ENCODE measurements at regions not wholly inside any gene's neighbourhood (a gene's known extent, or its start where the extent isn't known, plus 50 kb on each side); places are given as distances from the start of the nearest gene placed in this dataset.

- in situ Hi-C loops (cut with MboI) = no loop called here
- Histone ChIP-seq H3K9ac (no peak overlapping the region), H3K27ac (no peak overlapping the region), H3K4me3 (no peak overlapping the region), H3K9me3 (ENCODE audit: low read depth) (no peaks in the 10 kb centered on the region), H3K36me3 (ENCODE audit: low read depth) (no peaks in the 10 kb centered on the region), H3K9me2 (ENCODE audit: insufficient read depth) (no peaks in the 10 kb centered on the region), H3K4me2 (ENCODE audit: unreplicated experiment) (no peak overlapping the region), H3F3A (ENCODE audit: insufficient read depth) (no peaks in the 10 kb centered on the region), H2AFZ (no peak overlapping the region), H3K79me2 (ENCODE audit: insufficient read depth) (no peaks in the 10 kb centered on the region), H3K27me3 (replicated peaks; ENCODE audit: insufficient read depth) (no peaks in the 10 kb centered on the region), H3K4me1 (ENCODE audit: insufficient read depth) (no peaks in the 10 kb centered on the region), H4K20me1 (ENCODE audit: insufficient read depth) (no peaks in the 10 kb centered on the region)
- 61 to 62% methylated on average over 30 to 31 of the region's 31 CpGs for WGBS, 2 experiments (ENCODE audit: low coverage in 1 of 2, low lambda C conversion rate in 2 of 2, missing lambda C conversion rate in 2 of 2)
- no peak for DNase-seq
- TF ChIP-seq EZH2phosphoT487 (IDR thresholded peaks at IDR 0.05; ENCODE audit: insufficient read depth, low read depth) (no peak), EZH2 (IDR thresholded peaks at IDR 0.05; ENCODE audit: insufficient read depth, poor library complexity, severe bottlenecking) (no peak)
These were observed 586.4 kb downstream of the BRD1 start for GRCh38 chr22:49241174-49241851.

GRCh38 chr22:49240472-49240871, 587.2 kb downstream of the BRD1 start:
- TF ChIP-seq EZH2 (IDR thresholded peaks at IDR 0.05; ENCODE audit: insufficient read depth, poor library complexity, severe bottlenecking) (no peak), EZH2phosphoT487 (IDR thresholded peaks at IDR 0.05; ENCODE audit: insufficient read depth, low read depth) (no peak)
- Histone ChIP-seq H3K9ac (no peak overlapping the region), H3K27ac (no peak overlapping the region), H3K4me3 (no peak overlapping the region), H2AFZ (no peak overlapping the region), H3K4me2 (ENCODE audit: unreplicated experiment) (no peak overlapping the region), H3K79me2 (ENCODE audit: insufficient read depth) (no peaks in the 10 kb centered on the region), H3K36me3 (ENCODE audit: low read depth) (no peaks in the 10 kb centered on the region), H3K9me2 (ENCODE audit: insufficient read depth) (no peaks in the 10 kb centered on the region), H3K4me1 (ENCODE audit: insufficient read depth) (no peaks in the 10 kb centered on the region), H4K20me1 (ENCODE audit: insufficient read depth) (no peaks in the 10 kb centered on the region), H3K27me3 (replicated peaks; ENCODE audit: insufficient read depth) (no peaks in the 10 kb centered on the region), H3K9me3 (ENCODE audit: low read depth) (no peaks in the 10 kb centered on the region), H3F3A (ENCODE audit: insufficient read depth) (no peaks in the 10 kb centered on the region)
- in situ Hi-C loops (cut with MboI) = no loop called here
- WGBS, 2 experiments (ENCODE audit: low coverage in 1 of 2, low lambda C conversion rate in 2 of 2, missing lambda C conversion rate in 2 of 2) = 50 to 53% methylated on average over 12 of the region's 12 CpGs
- no peak for DNase-seq

- in situ Hi-C loops (cut with MboI) = no loop called here
- no peaks in the 10 kb centered on the region for H3F3A ChIP-seq (ENCODE audit: insufficient read depth)
- no peak for DNase-seq
- no peak overlapping the region for H3K27ac ChIP-seq
- no peak for TF ChIP-seq EZH2phosphoT487 (IDR thresholded peaks at IDR 0.05; ENCODE audit: insufficient read depth, low read depth)
- TF ChIP-seq EZH2 (IDR thresholded peaks at IDR 0.05; ENCODE audit: insufficient read depth, poor library complexity, severe bottlenecking) = no peak
- H3K4me3 ChIP-seq = no peak overlapping the region
- no peaks in the 10 kb centered on the region for H3K79me2 ChIP-seq (ENCODE audit: insufficient read depth)
- no peak overlapping the region for H2AFZ ChIP-seq
- no peak overlapping the region for H3K4me2 ChIP-seq (ENCODE audit: unreplicated experiment)
- H3K9me2 ChIP-seq (ENCODE audit: insufficient read depth) = no peaks in the 10 kb centered on the region
- H3K4me1 ChIP-seq (ENCODE audit: insufficient read depth) = no peaks in the 10 kb centered on the region
- H3K9me3 ChIP-seq (ENCODE audit: low read depth) = no peaks in the 10 kb centered on the region
- H4K20me1 ChIP-seq (ENCODE audit: insufficient read depth) = no peaks in the 10 kb centered on the region
- no peaks in the 10 kb centered on the region for H3K36me3 ChIP-seq (ENCODE audit: low read depth)
- 39% methylated on average over 9 of the region's 9 CpGs for WGBS, 2 experiments (ENCODE audit: low coverage in 1 of 2, low lambda C conversion rate in 2 of 2, missing lambda C conversion rate in 2 of 2)
- H3K9ac ChIP-seq = no peak overlapping the region
- H3K27me3 ChIP-seq (replicated peaks; ENCODE audit: insufficient read depth) = no peaks in the 10 kb centered on the region
These were observed 587.7 kb downstream of the BRD1 start for GRCh38 chr22:49240016-49240380.

GRCh38 chr22:49239264-49240015, 588.2 kb downstream of the BRD1 start:
- no peak overlapping the region for H3K4me2 ChIP-seq (ENCODE audit: unreplicated experiment)
- whole genome bisulfite sequencing, 2 experiments (ENCODE audit: low coverage in 1 of 2, low lambda C conversion rate in 2 of 2, missing lambda C conversion rate in 2 of 2) = 43 to 56% methylated on average over 17 to 18 of the region's 18 CpGs
- no peaks in the 10 kb centered on the region for H3F3A ChIP-seq (ENCODE audit: insufficient read depth)
- no peak overlapping the region for H3K4me3 ChIP-seq
- H3K9me3 ChIP-seq (ENCODE audit: low read depth) = no peaks in the 10 kb centered on the region
- H3K36me3 ChIP-seq (ENCODE audit: low read depth) = no peaks in the 10 kb centered on the region
- H2AFZ ChIP-seq = no peak overlapping the region
- no peaks in the 10 kb centered on the region for H3K4me1 ChIP-seq (ENCODE audit: insufficient read depth)
- no peaks in the 10 kb centered on the region for H3K9me2 ChIP-seq (ENCODE audit: insufficient read depth)
- TF ChIP-seq EZH2phosphoT487 (IDR thresholded peaks at IDR 0.05; ENCODE audit: insufficient read depth, low read depth) (no peak), EZH2 (IDR thresholded peaks at IDR 0.05; ENCODE audit: insufficient read depth, poor library complexity, severe bottlenecking) (no peak)
- no peaks in the 10 kb centered on the region for H3K79me2 ChIP-seq (ENCODE audit: insufficient read depth)
- in situ Hi-C loops (cut with MboI) = no loop called here
- no peaks in the 10 kb centered on the region for H3K27me3 ChIP-seq (replicated peaks; ENCODE audit: insufficient read depth)
- DNase-seq = no peak
- no peaks in the 10 kb centered on the region for H4K20me1 ChIP-seq (ENCODE audit: insufficient read depth)
- H3K9ac ChIP-seq = no peak overlapping the region
- H3K27ac ChIP-seq = no peak overlapping the region
